ENCODE measurements at regions not wholly inside any gene's neighbourhood (a gene's known extent, or its start where the extent isn't known, plus 50 kb on each side); places are given as distances from the start of the nearest gene placed in this dataset.

GRCh38 chr4:169810325-169811323, 52.9 kb upstream of the HPF1 start:
- peak; percentile 82 for DNase-seq (ENCODE audit: low read depth)

- no peak for DNase-seq (ENCODE audit: low read depth)
Measured at GRCh38 chr4:169807934-169808509, 50.3 kb upstream of the HPF1 start.
